ENCODE measurements at regions not wholly inside any gene's neighbourhood (a gene's known extent, or its start where the extent isn't known, plus 50 kb on each side); places are given as distances from the start of the nearest gene placed in this dataset.
A peak's percentile ranks its signal among the peaks of the same experiment; 100 is the strongest.

- Histone ChIP-seq H3K9me2 (replicated peaks; ENCODE audit: insufficient read depth) (no peaks in the 10 kb centered on the region), H3K27me3 (no peaks in the 10 kb centered on the region), H3K27ac (no peak overlapping the region), H3K4me2 (no peak overlapping the region), H3K36me3 (replicated peaks; ENCODE audit: insufficient read depth, low read depth) (no peaks in the 10 kb centered on the region), H3K9me3 (ENCODE audit: low read depth) (no peaks in the 10 kb centered on the region), H3K4me3 (no peak overlapping the region), H4K20me1 (ENCODE audit: insufficient read depth, poor library complexity, severe bottlenecking) (no peaks in the 10 kb centered on the region), H3K79me2 (no peaks in the 10 kb centered on the region), H3K4me1 (ENCODE audit: insufficient read depth) (no peaks in the 10 kb centered on the region), H2AFZ (no peak overlapping the region)
- no peak for DNase-seq (ENCODE audit: low spot score)
- TF ChIP-seq EZH2phosphoT487 (IDR thresholded peaks at IDR 0.05; ENCODE audit: low read depth, severe bottlenecking, unreplicated experiment) (no peak), EZH2 (IDR thresholded peaks at IDR 0.05; ENCODE audit: borderline replicate concordance) (no peak), CTCF (IDR thresholded peaks at IDR 0.05; ENCODE audit: poor library complexity) (no peak)
These were observed 215.7 kb upstream of the SPIN4 start for GRCh38 chrX:63566856-63567255.

GRCh38 chrX:63561425-63561824, 210.3 kb upstream of the SPIN4 start:
- H3K4me1 ChIP-seq (ENCODE audit: insufficient read depth) = no peaks in the 10 kb centered on the region
- DNase-seq (ENCODE audit: low spot score) = no peak
- TF ChIP-seq EZH2 (IDR thresholded peaks at IDR 0.05; ENCODE audit: borderline replicate concordance) (no peak), EZH2phosphoT487 (IDR thresholded peaks at IDR 0.05; ENCODE audit: low read depth, severe bottlenecking, unreplicated experiment) (no peak), CTCF (IDR thresholded peaks at IDR 0.05; ENCODE audit: poor library complexity) (no peak)
- WGBS (ENCODE audit: low lambda C conversion rate, missing lambda C conversion rate) = 47% methylated on average over 6 of the region's 6 CpGs
- no peaks in the 10 kb centered on the region for H3K27me3 ChIP-seq
- no peak overlapping the region for H3K27ac ChIP-seq
- peak overlapping the region; percentile 73 for H2AFZ ChIP-seq
- peak overlapping the region; percentile 73 for H3K4me2 ChIP-seq
- H4K20me1 ChIP-seq (ENCODE audit: insufficient read depth, poor library complexity, severe bottlenecking) = no peaks in the 10 kb centered on the region
- H3K9me2 ChIP-seq (replicated peaks; ENCODE audit: insufficient read depth) = no peaks in the 10 kb centered on the region
- peak overlapping the region; percentile 27 for H3K4me3 ChIP-seq
- no peaks in the 10 kb centered on the region for H3K36me3 ChIP-seq (replicated peaks; ENCODE audit: insufficient read depth, low read depth)
- no peaks in the 10 kb centered on the region for H3K9me3 ChIP-seq (ENCODE audit: low read depth)
- peaks cover 24% of the 10 kb centered on the region for H3K79me2 ChIP-seq

- no peaks in the 10 kb centered on the region for H3K36me3 ChIP-seq (replicated peaks; ENCODE audit: insufficient read depth, low read depth)
- no peaks in the 10 kb centered on the region for H3K27me3 ChIP-seq
- no peaks in the 10 kb centered on the region for H3K9me3 ChIP-seq (ENCODE audit: low read depth)
- TF ChIP-seq EZH2 (IDR thresholded peaks at IDR 0.05; ENCODE audit: borderline replicate concordance) (no peak), EZH2phosphoT487 (IDR thresholded peaks at IDR 0.05; ENCODE audit: low read depth, severe bottlenecking, unreplicated experiment) (no peak), CTCF (IDR thresholded peaks at IDR 0.05; ENCODE audit: poor library complexity) (no peak)
- no peaks in the 10 kb centered on the region for H3K9me2 ChIP-seq (replicated peaks; ENCODE audit: insufficient read depth)
- H3K4me3 ChIP-seq = peak overlapping the region; percentile 42
- H3K4me2 ChIP-seq = peak overlapping the region; percentile 73
- peak overlapping the region; percentile 82 for H3K27ac ChIP-seq
- peaks cover 31% of the 10 kb centered on the region for H3K79me2 ChIP-seq
- no peaks in the 10 kb centered on the region for H3K4me1 ChIP-seq (ENCODE audit: insufficient read depth)
- H4K20me1 ChIP-seq (ENCODE audit: insufficient read depth, poor library complexity, severe bottlenecking) = no peaks in the 10 kb centered on the region
- DNase-seq (ENCODE audit: low spot score) = peak; percentile 81
- WGBS (ENCODE audit: low lambda C conversion rate, missing lambda C conversion rate) = 32% methylated on average over 20 of the region's 20 CpGs
- peak overlapping the region; percentile 73 for H2AFZ ChIP-seq
These were observed 209.6 kb upstream of the SPIN4 start for GRCh38 chrX:63560601-63561218.
